HG03571 (cell line): ENCODE measurements at regions not wholly inside any gene's neighbourhood (a gene's known extent, or its start where the extent isn't known, plus 50 kb on each side); places are given as distances from the start of the nearest gene placed in this dataset.
"Not testable (repeated sequence)": the region's sequence is repeated elsewhere in the genome, so short reads cannot be mapped to it uniquely, and the experiment has no call there.

Experiments
- ATAC-seq: cut with Tn5 transposase; IDR thresholded peaks from one replicate; pipeline ENCODE4 v1.9.1; 2021; ENCODE audit not compliant: unreplicated experiment

- no peak for ATAC-seq
Observed at GRCh38 chr11:15828215-15828853, 528.0 kb downstream of the SOX6 start.

- no peak for ATAC-seq
Observed at GRCh38 chr11:15829312-15829711, 527.0 kb downstream of the SOX6 start.

- no peak for ATAC-seq
Observed at GRCh38 chr11:15830741-15831428, 525.5 kb downstream of the SOX6 start.

- no peak for ATAC-seq
Observed at GRCh38 chr11:15835788-15836411, 520.4 kb downstream of the SOX6 start.

DNA sequence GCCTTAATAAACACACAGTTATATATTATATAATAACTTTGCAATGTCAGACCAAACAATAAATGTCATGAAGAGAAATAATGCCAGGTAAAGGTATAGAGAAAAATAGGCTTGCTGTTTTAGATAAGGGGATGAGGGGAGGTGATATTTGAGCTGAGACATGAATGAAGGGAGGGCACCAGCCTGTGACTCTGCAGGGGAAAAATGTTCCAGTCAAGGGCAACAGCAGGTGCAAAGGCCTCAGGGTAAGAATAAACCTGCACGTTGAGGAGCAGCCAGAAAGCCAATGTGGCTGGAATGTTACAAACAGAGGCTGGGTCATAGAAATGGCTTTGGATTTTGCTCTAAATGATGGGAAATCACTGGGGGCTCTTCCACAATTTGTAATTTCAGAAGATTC, 519.6 kb downstream of the SOX6 start:
- no peak for ATAC-seq

DNA sequence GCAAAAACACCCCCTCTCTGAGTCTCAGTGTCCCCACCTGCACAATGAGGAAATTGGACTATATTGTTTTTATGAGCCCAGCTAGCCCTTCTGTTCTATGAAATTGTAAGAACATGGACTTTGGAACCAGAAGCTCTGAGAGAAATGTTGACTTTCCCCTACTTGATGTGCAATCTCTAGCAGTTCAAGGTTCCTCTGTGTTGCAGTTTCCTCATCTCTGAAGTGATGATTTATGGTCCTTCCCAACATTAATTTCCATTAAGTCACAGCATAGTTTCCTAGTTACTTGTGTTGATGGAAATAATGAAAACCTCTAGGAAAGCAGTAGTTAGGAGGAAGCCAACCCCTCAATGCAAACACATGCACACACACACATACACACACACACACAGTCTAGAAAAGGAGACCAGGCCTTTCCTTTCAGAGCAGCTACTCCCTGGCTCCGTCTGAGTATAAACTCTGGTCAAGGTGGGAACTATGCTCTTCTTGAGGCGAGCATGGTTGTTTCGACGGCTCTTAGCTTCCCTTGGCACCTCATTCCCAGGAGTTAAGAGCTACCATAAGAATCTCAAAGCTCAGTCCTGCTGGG, 518.4 kb downstream of the SOX6 start:
- ATAC-seq, result no peak

DNA sequence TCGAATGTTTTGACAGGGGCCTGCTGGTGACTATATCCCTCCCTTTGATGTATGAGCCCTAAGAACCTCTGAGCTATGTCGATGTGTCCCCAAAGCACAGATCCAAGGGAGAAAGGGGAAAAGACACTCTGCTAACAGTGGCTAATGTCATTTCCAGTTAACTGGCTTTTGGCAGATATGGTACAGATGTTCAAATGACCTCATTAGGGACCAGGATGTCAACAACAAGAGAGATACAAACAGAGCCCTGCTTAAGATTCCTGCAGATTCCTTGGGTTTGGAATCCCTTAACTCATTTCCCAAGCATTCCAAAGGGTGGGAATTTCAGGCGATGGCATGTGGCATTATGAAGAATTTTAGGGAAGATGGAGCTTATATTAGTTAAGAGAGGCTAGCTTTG, 517.3 kb downstream of the SOX6 start:
- no peak for ATAC-seq

GRCh38 chr11:15840966-15841365, 515.4 kb downstream of the SOX6 start:
- ATAC-seq, result no peak

DNA sequence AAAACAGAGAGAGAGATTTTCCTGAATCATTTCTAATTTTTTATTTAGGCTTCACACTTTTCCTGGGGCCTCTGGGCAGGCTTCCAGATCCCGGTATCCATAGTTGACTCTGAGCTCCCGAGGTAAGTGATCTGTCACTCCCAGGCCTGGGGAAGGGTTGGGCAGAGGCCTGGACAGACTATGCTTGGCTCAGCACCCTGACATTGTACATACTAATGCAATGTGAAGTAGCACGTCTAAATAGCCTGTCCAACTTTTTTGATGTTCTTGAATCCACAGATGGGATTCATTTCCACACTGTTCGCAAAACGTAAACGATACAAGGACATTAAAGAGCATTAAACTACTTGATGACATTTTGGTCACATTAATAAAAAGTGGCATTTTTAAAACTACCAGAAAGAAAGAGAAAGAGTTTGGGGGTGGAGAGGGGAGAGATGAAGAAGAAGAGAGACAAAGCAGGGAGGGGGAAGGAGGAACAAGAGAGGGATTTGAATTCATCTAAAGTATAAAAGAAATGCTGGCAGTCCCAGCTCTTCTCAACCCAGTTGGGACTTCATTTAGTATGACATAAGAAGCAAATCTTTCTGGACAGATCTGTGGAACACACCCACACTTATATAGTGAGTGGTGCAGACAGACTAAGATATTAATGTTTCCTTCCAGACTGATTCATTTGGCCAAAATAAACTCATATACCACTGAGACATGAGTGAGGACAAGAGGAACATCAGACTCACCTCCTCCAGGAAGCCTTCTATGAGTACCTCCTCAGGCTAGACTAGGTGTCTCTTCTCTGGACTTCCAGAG, 514.2 kb downstream of the SOX6 start:
- ATAC-seq, result no peak

DNA sequence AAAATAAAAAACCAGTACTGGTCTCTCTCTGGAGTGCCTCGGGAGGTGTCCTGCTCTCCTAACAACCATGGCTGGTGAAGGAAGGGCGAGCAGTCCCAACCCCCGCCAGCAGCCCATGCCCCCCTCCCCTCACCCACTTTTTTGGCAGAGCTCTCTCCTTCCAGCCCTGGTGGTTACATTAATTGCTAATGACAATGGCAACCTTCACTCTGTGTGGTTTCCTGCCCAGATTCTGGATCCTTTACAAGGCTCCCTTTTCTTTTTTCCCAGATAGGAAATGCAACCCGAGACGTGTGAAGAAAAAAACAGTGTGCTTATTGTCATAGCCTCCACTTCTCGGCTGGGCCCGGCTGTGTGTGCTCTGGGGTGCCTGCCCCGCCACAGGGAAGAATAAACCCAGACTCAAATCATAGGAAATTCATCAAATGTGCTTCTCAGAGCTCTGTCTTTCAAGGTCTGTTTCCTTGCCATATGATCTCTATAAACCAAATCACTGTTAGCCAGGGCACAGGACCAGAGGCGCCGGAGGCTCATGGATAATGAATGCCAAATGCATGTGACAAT, 513.0 kb downstream of the SOX6 start:
- no peak for ATAC-seq

DNA sequence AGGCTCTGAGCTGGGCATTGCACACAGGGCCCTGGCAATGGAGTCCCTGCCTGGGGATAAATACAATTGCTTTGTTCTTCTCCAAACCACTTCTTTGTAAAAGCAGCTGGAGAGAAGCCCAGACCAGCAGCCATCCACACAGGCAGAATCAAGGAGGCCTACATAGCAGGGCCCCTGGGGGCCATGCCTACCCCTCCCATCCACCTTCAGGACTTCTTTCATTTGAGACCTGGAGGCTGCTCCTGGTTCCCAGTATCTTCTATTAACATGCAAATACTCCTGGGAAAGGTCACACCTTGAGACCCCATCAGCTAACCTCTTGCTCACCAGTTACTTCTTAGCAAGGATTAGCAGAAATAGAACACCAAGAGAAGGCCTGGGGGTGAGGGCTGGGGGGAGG, 511.1 kb downstream of the SOX6 start:
- no peak for ATAC-seq

- no peak for ATAC-seq
Observed at GRCh38 chr11:15848631-15849168, 507.6 kb downstream of the SOX6 start.

DNA sequence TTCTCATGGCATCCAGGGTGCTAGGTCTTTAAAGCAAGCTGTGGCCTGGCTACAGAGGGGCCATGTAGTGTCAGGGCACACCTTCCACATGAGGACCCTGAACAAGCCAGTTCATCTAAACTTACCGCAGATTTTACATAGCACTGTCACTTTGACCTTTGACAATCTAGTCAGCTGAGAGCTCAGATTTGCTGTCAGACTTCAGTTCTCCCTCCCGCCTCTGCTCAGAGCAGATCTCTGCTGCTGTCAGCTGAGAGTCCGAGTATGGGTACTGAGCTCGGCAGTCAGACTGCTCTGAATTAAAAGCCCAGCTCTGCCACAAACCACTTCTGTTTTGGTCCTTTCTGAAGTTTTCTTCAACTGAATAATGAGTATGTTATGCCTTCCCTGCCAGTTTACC, 507.1 kb downstream of the SOX6 start:
- ATAC-seq, result no peak

- ATAC-seq, result not testable (repeated sequence)
Observed at GRCh38 chr11:15850335-15850734, 506.0 kb downstream of the SOX6 start.

GRCh38 chr11:15851051-15851498, 505.3 kb downstream of the SOX6 start:
- no peak for ATAC-seq

DNA sequence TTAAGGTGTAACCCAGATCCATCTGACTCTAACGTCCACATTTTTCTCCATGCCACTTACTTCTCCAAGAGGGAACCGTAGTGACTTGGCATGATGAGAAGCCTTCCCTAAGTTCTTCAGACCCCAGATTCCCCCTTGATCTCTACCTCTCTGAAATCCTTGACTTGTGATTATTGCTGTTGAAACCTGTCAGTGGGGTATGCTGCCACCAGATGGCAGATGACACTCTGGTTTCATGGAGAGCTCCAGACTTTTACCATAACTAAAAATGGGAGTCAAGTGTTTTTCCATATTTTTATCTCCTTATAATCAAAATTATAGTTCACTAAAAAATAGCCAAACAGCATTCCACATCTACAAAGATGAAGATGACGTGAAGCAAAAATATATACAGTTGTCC, 504.2 kb downstream of the SOX6 start:
- ATAC-seq, result no peak

DNA sequence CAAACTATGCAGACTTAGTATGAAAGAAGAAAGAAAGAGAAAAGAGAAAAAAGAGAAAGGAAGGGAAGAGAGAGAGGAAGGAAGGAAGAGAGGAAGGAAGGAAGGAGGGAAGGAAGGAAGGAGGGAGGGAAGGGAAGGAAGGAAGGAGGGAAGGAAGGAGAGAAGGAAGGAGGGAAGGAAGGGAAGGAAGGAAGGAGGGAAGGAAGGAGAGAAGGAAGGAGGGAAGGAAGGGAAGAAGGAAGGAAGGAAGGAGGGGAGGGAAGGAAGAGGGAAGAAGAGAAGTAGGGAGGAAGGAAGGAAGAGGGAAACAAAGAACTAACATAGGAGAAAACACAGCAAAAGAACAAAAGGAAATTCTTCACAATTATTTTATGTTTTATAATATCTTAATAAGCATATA, 502.1 kb downstream of the SOX6 start:
- ATAC-seq, result no peak

DNA sequence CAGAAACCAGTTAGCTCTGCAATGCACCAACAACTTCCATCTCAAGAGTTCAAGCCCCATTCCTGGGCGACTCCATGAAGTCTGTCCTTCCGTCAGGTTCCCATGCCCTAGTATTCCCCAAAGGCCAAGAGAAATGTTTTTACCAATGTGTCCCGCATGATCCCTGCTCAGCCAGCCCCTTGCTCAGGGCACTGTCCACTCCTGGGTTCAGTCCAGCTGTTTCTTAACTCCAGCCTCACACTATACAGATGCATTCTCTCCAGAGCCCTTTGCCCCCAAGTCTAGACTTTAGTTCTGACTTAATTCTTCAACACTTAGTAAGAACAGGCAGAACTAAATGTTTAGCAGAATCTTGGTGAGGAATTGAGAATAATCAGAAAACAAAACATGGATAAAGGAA, 497.5 kb downstream of the SOX6 start:
- ATAC-seq, result no peak

DNA sequence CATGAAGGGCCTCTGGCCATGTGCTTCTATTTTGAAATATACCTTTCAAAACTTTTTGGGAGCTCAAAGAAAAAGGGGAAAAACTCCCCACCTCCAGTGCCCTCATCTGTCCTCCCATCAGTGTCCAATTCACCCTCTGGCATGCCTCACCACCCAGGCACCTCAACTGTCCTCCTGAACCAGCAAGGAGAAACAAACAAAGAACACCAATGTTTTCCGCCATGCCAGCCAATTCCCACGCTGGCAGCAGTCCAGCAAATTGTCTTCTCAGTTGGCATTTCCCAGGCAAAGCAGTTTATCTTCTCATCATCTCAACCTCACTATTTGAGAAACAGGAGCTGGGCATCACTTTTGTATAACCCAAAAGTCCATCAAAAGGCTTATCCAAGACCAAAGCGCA, 496.9 kb downstream of the SOX6 start:
- no peak for ATAC-seq

DNA sequence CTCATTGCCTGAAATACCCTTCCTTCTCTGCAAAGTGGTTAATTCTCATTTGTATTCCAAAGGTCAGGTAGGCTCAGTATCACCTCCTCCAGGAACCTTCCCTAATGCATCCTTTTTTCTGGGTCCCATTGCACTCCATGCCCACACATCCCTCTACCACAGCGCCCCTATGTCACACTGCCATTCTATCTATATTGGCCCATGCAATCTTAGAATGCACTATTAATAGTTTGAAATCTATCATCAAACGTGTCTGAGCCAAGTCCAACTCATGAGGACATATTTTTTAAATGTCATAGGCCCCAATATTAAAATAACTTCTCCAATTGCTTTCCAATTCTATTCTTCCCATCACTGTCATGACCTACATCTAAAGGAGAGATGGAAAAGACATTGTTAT, 495.1 kb downstream of the SOX6 start:
- ATAC-seq, result no peak

DNA sequence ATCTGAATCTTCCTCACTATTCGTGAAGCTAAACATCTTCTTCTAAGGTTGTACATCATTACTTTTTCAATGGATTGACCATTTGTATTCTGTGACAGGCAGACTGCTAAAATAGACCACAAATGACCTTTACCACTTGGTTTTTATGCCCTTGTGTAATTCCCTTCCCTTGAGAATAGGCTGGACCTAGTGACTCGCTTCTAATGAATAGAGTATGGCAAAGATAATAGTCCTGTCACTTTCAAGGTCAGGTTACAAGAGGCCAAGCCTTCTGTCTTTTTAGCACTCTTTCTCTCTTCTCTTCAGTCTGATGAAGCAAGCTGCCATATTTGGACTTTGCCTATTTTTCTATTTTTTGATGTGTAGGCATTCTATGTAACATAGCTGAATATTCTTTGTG, 492.9 kb downstream of the SOX6 start:
- no peak for ATAC-seq
